ENCODE measurements at regions not wholly inside any gene's neighbourhood (a gene's known extent, or its start where the extent isn't known, plus 50 kb on each side); places are given as distances from the start of the nearest gene placed in this dataset.

GRCh38 chr5:168186289-168187074 lies 105.0 kb upstream of the WWC1 start:
- POLR2A ChIA-PET = no interaction called here
- peaks cover 0 to 3% (median 0%) of the 10 kb centered on the region in 11 donors for H3K9me3 Mint-ChIP-seq
- CTCF ChIA-PET = no interaction called here

GRCh38 chr5:168187614-168188013 lies 103.8 kb upstream of the WWC1 start:
- ChIA-PET CTCF (no interaction called here), POLR2A (no interaction called here)
- no peak overlapping the region for H3K4me3 Mint-ChIP-seq
- peaks cover 0 to 1% (median 0%) of the 10 kb centered on the region in 7 donors for H3K4me1 Mint-ChIP-seq
- Histone ChIP-seq H3K27ac (ENCODE audit: low read depth, low read length) (no peak overlapping the region), H3K4me1 (ENCODE audit: control insufficient read depth in 2 of 2, insufficient read depth in 2 of 2, low read length in 2 of 2) (no peaks in the 10 kb centered on the region), H3K9me3 (ENCODE audit: control insufficient read depth in 2 of 3, low read length in 3 of 3) (no peaks in the 10 kb centered on the region), H3K36me3 (ENCODE audit: control insufficient read depth in 2 of 3, insufficient read depth in 3 of 3, low read length in 3 of 3) (no peaks in the 10 kb centered on the region), H3K4me3 (ENCODE audit: low read length) (no peak overlapping the region), H3K27me3 (ENCODE audit: control insufficient read depth in 2 of 2, insufficient read depth in 2 of 2, low read length in 2 of 2) (no peaks in the 10 kb centered on the region)
- H3K27me3 Mint-ChIP-seq = peaks cover 0 to 7% (median 3%) of the 10 kb centered on the region in 5 donors
- H3K9me3 Mint-ChIP-seq = peaks cover 0 to 3% (median 0%) of the 10 kb centered on the region in 11 donors
- intact Hi-C loops (cut with micrococcal nuclease) = no loop called here
- no peak for DNase-seq
- H3K36me3 Mint-ChIP-seq = no peaks in the 10 kb centered on the region
- H3K27ac Mint-ChIP-seq = no peak overlapping the region
- ATAC-seq = no peak

More at GRCh38 chr5:168186289-168187074, 105.0 kb upstream of the WWC1 start:
- no peaks in the 10 kb centered on the region for H3K9me3 ChIP-seq (ENCODE audit: control insufficient read depth in 2 of 3, low read length in 3 of 3)
- H3K36me3 ChIP-seq (ENCODE audit: control insufficient read depth in 2 of 3, insufficient read depth in 3 of 3, low read length in 3 of 3) = no peaks in the 10 kb centered on the region
- H3K36me3 Mint-ChIP-seq = no peaks in the 10 kb centered on the region
- H3K27ac ChIP-seq (ENCODE audit: low read depth, low read length) = no peak overlapping the region
- peaks cover 0 to 1% (median 0%) of the 10 kb centered on the region in 7 donors for H3K4me1 Mint-ChIP-seq
- no peak overlapping the region for H3K4me3 ChIP-seq (ENCODE audit: low read length)
- peaks cover 0 to 7% (median 3%) of the 10 kb centered on the region in 5 donors for H3K27me3 Mint-ChIP-seq
- ATAC-seq (no peak), DNase-seq (no peak)
- no peak overlapping the region for H3K27ac Mint-ChIP-seq
- H3K27me3 ChIP-seq (ENCODE audit: control insufficient read depth in 2 of 2, insufficient read depth in 2 of 2, low read length in 2 of 2) = no peaks in the 10 kb centered on the region
- H3K4me3 Mint-ChIP-seq = no peak overlapping the region
- intact Hi-C loops (cut with micrococcal nuclease) = no loop called here
- no peaks in the 10 kb centered on the region for H3K4me1 ChIP-seq (ENCODE audit: control insufficient read depth in 2 of 2, insufficient read depth in 2 of 2, low read length in 2 of 2)

GRCh38 chr5:168188182-168188581 lies 103.3 kb upstream of the WWC1 start:
- no peak for ATAC-seq
- H3K27me3 ChIP-seq (ENCODE audit: control insufficient read depth in 2 of 2, insufficient read depth in 2 of 2, low read length in 2 of 2) = peaks cover 0 to 3% of the 10 kb centered on the region in 2 donors
- H3K4me1 ChIP-seq (ENCODE audit: control insufficient read depth in 2 of 2, insufficient read depth in 2 of 2, low read length in 2 of 2) = no peaks in the 10 kb centered on the region
- H3K27ac ChIP-seq (ENCODE audit: low read depth, low read length) = no peak overlapping the region
- Mint-ChIP-seq H3K27ac (no peak overlapping the region), H3K27me3 (peaks cover 0 to 7% (median 4%) of the 10 kb centered on the region in 5 donors), H3K36me3 (no peaks in the 10 kb centered on the region), H3K9me3 (peaks cover 0 to 3% (median 0%) of the 10 kb centered on the region in 11 donors), H3K4me1 (peaks cover 0 to 1% (median 0%) of the 10 kb centered on the region in 7 donors), H3K4me3 (no peak overlapping the region)
- no peak overlapping the region for H3K4me3 ChIP-seq (ENCODE audit: low read length)
- no peaks in the 10 kb centered on the region for H3K9me3 ChIP-seq (ENCODE audit: control insufficient read depth in 2 of 3, low read length in 3 of 3)
- ChIA-PET CTCF (no interaction called here), POLR2A (no interaction called here)
- intact Hi-C loops (cut with micrococcal nuclease) = no loop called here
- no peaks in the 10 kb centered on the region for H3K36me3 ChIP-seq (ENCODE audit: control insufficient read depth in 2 of 3, insufficient read depth in 3 of 3, low read length in 3 of 3)
- no peak for DNase-seq

- Mint-ChIP-seq H3K4me3 (no peak overlapping the region), H3K9me3 (peaks cover 0 to 3% (median 0%) of the 10 kb centered on the region in 11 donors), H3K4me1 (peaks cover 0 to 6% (median 0%) of the 10 kb centered on the region in 7 donors), H3K36me3 (no peaks in the 10 kb centered on the region), H3K27me3 (peaks cover 0 to 27% (median 7%) of the 10 kb centered on the region in 5 donors), H3K27ac (no peak overlapping the region)
- intact Hi-C loops (cut with micrococcal nuclease) = no loop called here
- no peak for DNase-seq
- no peak for ATAC-seq
- H3K36me3 ChIP-seq (ENCODE audit: control insufficient read depth in 2 of 3, insufficient read depth in 3 of 3, low read length in 3 of 3) = no peaks in the 10 kb centered on the region
- no peaks in the 10 kb centered on the region for H3K4me1 ChIP-seq (ENCODE audit: control insufficient read depth in 2 of 2, insufficient read depth in 2 of 2, low read length in 2 of 2)
- H3K4me3 ChIP-seq (ENCODE audit: low read length) = no peak overlapping the region
- no peaks in the 10 kb centered on the region for H3K9me3 ChIP-seq (ENCODE audit: control insufficient read depth in 2 of 3, low read length in 3 of 3)
- peaks cover 0 to 3% of the 10 kb centered on the region in 2 donors for H3K27me3 ChIP-seq (ENCODE audit: control insufficient read depth in 2 of 2, insufficient read depth in 2 of 2, low read length in 2 of 2)
- H3K27ac ChIP-seq (ENCODE audit: low read depth, low read length) = no peak overlapping the region
- CTCF ChIA-PET = no interaction called here
- POLR2A ChIA-PET = no interaction called here
Observed at GRCh38 chr5:168192120-168192519, 99.3 kb upstream of the WWC1 start.

GRCh38 chr5:168193493-168194250 lies 97.8 kb upstream of the WWC1 start:
- intact Hi-C loops (cut with micrococcal nuclease) = no loop called here
- ChIA-PET CTCF (no interaction called here), POLR2A (no interaction called here)
- H3K9me3 Mint-ChIP-seq = peaks cover 0 to 3% (median 0%) of the 10 kb centered on the region in 11 donors
- H3K27me3 ChIP-seq (ENCODE audit: control insufficient read depth in 2 of 2, insufficient read depth in 2 of 2, low read length in 2 of 2) = peaks cover 0 to 3% of the 10 kb centered on the region in 2 donors
- H3K27ac Mint-ChIP-seq = no peak overlapping the region
- H3K9me3 ChIP-seq (ENCODE audit: control insufficient read depth in 2 of 3, low read length in 3 of 3) = no peaks in the 10 kb centered on the region
- H3K4me1 ChIP-seq (ENCODE audit: control insufficient read depth in 2 of 2, insufficient read depth in 2 of 2, low read length in 2 of 2) = no peaks in the 10 kb centered on the region
- no peak for DNase-seq
- H3K4me3 Mint-ChIP-seq = no peak overlapping the region
- H3K4me1 Mint-ChIP-seq = peaks cover 0 to 6% (median 0%) of the 10 kb centered on the region in 7 donors
- no peaks in the 10 kb centered on the region for H3K36me3 ChIP-seq (ENCODE audit: control insufficient read depth in 2 of 3, insufficient read depth in 3 of 3, low read length in 3 of 3)
- H3K36me3 Mint-ChIP-seq = no peaks in the 10 kb centered on the region
- ATAC-seq = no peak
- H3K27me3 Mint-ChIP-seq = peaks cover 0 to 27% (median 7%) of the 10 kb centered on the region in 5 donors
- H3K27ac ChIP-seq (ENCODE audit: low read depth, low read length) = no peak overlapping the region
- no peak overlapping the region for H3K4me3 ChIP-seq (ENCODE audit: low read length)

GRCh38 chr5:168195110-168195509 lies 96.3 kb upstream of the WWC1 start:
- Mint-ChIP-seq H3K9me3 (no peaks in the 10 kb centered on the region), H3K36me3 (no peaks in the 10 kb centered on the region), H3K27me3 (peaks cover 0 to 27% (median 7%) of the 10 kb centered on the region in 5 donors), H3K27ac (no peak overlapping the region), H3K4me1 (peaks cover 0 to 6% (median 0%) of the 10 kb centered on the region in 7 donors), H3K4me3 (no peak overlapping the region)
- ATAC-seq = no peak
- intact Hi-C loops (cut with micrococcal nuclease) = no loop called here
- POLR2A ChIA-PET = interaction anchor here (0.8 kb wide), 1 partner anchor 1276 kb away, joined by 3 read pairs; no protein-coding TSS in a partner anchor
- Histone ChIP-seq H3K27me3 (ENCODE audit: control insufficient read depth in 2 of 2, insufficient read depth in 2 of 2, low read length in 2 of 2) (peaks cover 0 to 3% of the 10 kb centered on the region in 2 donors), H3K9me3 (ENCODE audit: control insufficient read depth in 2 of 3, low read length in 3 of 3) (no peaks in the 10 kb centered on the region), H3K27ac (ENCODE audit: low read depth, low read length) (no peak overlapping the region), H3K4me1 (ENCODE audit: control insufficient read depth in 2 of 2, insufficient read depth in 2 of 2, low read length in 2 of 2) (no peaks in the 10 kb centered on the region), H3K36me3 (ENCODE audit: control insufficient read depth in 2 of 3, insufficient read depth in 3 of 3, low read length in 3 of 3) (no peaks in the 10 kb centered on the region), H3K4me3 (ENCODE audit: low read length) (no peak overlapping the region)
- CTCF ChIA-PET = no interaction called here
- no peak for DNase-seq

Measured in naive thymus-derived CD4-positive, alpha-beta T cell (primary cell).